Activated T-cell treated with anti-CD3 and anti-CD28 coated beads for 1 hour (primary cell): ENCODE measurements at regions not wholly inside any gene's neighbourhood (a gene's known extent, or its start where the extent isn't known, plus 50 kb on each side); places are given as distances from the start of the nearest gene placed in this dataset.

ENCODE experiments used
- DNase-seq: peaks from one replicate; pipeline ENCODE4 v3.0.0-alpha.2; 2020; ENCODE audit warnings: low read depth

DNA sequence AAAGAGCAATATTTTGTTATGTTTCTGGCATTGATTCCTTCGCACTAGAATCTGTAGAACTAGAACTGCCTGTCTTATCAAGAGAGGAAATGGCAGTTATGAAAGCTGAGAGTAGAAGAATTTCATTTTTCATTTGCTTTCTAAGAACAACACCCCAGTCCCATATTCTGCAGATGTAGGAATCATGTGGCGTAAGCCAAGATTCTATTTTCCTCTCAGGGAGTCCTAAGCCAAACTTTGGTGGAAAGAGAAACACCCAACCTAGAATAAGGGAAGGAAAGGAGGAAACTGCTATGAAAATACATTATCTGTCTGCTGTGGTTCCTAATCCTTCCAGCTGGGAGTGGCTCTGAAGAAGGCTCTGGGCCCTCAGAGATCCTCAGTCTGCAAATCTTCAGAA is 1176.9 kb upstream of the C9orf72 start:
- no peak for DNase-seq

DNA sequence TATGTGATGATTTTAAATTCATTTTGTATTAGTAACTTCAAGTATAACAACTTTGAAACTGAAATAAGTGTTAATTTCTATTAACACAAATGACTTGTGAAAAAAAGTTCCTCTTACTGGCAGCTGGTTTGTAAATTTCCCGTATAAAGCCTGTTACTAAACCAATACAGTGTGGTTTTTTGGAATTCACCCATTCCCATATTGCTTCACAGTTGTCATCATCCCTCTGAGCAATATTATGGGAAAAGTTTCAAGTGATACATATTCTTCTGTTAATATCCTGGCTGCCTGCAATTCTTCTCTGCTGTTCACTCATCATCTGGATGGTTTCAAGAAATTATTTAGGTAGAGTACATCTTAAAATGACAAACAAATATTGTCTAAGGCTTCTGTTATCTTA is 1185.1 kb upstream of the C9orf72 start:
- DNase-seq, result no peak

- no peak for DNase-seq
Observed at GRCh38 chr9:28758971-28759370, 1185.7 kb upstream of the C9orf72 start.

DNA sequence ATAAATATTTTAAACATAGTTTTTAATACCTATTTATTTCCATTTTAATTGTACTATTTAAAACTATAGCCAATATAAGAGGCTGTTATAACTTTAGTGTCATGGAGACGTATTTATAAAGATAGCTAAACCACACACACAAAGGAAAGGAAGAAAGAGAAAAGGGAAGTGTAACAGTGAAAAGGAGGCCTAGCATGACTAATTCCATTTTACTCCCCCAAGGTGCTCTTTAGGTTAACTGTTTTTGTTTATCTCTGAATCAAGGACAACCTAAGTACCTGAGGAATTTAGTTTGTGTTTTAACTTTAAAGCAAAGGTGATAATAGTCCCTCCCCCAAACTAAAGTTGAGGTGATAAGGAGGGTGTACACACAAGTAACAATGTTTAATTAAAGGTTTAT is 1188.9 kb upstream of the C9orf72 start:
- DNase-seq, result no peak

DNA sequence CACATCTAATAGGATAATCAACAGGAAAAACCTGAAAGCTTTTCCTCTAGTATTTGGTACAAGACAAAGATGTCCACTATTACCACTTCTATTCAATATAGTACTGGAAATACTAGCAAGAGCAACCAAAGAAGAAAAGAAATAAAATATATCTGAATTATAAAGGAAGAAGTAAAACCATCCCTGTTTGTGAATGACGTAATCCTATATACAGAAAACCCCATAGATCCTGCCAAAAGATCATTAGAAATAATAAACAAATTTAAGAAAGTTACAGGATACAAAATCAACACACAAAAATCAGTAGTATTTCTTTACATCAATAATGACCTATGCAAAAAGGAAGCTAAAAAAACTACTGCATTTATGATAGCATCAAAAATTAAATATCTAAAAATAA is 1191.3 kb upstream of the C9orf72 start:
- no peak for DNase-seq

GRCh38 chr9:28770226-28770625 is 1196.9 kb upstream of the C9orf72 start:
- no peak for DNase-seq

- no peak for DNase-seq
Observed at GRCh38 chr9:28770827-28771226, 1197.5 kb upstream of the C9orf72 start.

GRCh38 chr9:28774433-28775235 is 1201.4 kb upstream of the C9orf72 start:
- no peak for DNase-seq

DNA sequence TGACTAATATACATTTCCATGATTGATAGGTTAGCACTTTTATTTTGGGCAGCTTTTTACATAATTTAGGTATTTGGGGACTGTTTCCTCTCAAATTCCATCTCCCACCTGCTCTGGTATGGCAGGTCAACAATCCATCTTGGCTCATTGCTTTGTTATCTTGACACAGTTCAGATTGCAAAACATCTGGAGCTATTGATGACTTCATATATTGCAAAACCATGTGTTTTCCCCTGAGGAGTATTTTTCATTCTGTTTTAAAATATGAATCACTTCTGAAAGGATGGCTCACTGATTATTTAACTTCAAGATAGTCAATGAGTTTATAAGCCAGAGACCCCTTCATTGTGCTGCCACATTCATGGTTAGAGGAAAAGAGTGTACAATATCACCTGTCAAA is 1206.0 kb upstream of the C9orf72 start:
- no peak for DNase-seq

DNA sequence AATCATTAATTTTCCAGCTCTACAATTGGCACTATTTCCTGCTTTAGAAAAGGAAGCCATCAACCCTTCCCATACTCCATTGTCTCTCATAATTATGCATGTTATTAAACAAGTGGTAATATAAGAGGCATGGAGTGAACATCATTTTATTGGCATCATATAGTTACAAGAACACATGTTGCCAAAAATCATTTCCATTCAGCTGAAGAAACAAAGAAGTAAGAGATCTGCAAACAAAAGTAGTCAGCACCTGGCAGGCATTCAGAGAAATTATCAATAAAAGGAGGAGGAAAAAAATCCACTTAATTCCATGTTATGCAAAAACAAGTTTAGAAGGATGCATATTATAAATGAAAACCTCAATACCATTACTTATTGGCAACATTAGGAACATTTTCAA is 1208.2 kb upstream of the C9orf72 start:
- no peak for DNase-seq

- no peak for DNase-seq
Observed at GRCh38 chr9:28782630-28783029, 1209.3 kb upstream of the C9orf72 start.

- DNase-seq, result no peak
Observed at GRCh38 chr9:28792716-28793115, 1219.4 kb upstream of the C9orf72 start.

DNA sequence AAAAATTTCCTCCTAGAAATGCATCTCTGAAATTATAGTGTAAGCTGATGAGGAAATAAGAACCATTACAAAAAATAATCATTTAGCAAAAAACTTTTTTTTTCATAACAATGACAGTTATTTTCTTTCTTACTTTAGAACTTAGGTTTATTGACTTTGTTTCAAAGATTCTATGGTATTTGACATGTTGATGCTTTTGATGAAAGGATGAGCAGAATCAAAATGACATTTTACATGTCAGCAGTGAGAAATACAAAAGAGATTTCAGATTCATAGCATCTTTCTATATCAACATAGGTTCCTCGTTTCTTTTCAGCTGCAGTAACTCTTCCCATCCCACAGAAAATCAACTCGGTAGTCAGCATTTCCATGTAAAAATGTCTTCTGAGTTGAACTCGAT is 1226.6 kb upstream of the C9orf72 start:
- no peak for DNase-seq

- no peak for DNase-seq
Observed at GRCh38 chr9:28801144-28801799, 1228.0 kb upstream of the C9orf72 start.

GRCh38 chr9:28805197-28805596 is 1231.9 kb upstream of the C9orf72 start:
- no peak for DNase-seq

GRCh38 chr9:28808042-28808441 is 1234.8 kb upstream of the C9orf72 start:
- no peak for DNase-seq

DNA sequence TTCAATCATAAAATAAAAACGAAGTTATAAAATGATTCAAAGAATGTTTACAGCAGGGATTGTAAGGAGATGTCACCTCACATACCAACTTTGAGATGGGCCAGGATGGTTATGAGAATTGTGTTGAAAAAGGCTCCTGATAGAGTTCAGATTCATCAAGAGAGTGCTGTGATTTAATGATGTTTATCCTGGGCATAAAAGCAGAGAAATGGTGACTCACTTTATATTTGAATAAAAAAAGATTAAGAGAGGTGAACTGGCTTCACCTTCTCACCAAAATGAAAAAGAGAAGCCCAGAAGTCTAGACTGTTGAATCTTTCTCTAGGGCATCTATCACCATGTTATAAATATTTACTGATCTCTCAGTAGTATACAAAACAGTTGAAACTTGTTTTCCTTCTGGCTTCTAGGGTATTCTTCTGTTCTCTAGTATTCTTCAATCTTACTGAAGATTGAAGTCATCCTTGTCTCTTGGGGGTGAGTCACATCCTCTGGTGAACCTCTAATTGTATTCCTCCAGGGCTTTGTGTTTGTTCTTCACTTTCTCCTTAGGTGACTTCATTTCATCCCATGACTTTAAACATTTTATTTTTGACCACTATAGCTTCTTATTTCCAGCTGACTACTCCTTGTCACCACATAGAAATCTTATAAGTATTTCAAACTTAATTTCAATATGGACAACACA is 1237.3 kb upstream of the C9orf72 start:
- no peak for DNase-seq

- no peak for DNase-seq
Observed at GRCh38 chr9:28820741-28821140, 1247.5 kb upstream of the C9orf72 start.

GRCh38 chr9:28821240-28821639 is 1248.0 kb upstream of the C9orf72 start:
- no peak for DNase-seq

DNA sequence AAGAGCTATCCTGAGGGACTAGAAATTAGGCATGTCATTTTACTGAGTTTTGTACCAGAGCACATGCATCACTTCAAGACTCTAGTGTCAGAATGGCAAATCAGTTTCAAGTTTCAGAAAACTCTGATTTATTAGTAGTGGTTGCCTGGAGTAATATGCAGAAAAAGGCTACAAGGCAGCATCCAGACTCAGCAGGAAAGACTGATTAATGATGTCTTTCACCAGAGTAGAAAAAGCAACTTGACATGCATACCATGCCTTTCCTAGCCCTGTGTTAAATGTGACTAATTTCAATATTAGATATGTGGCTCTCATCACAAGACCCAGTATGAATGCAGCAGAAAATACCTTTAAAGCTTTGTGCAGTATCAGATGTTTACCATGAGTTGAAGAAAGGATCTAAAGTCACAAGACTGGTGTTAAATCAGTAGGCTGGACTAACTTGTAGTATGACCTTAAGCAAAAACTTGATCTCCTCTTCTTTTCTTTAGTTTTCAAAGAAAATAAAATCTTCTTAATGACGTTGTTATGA is 1251.2 kb upstream of the C9orf72 start:
- DNase-seq, result no peak

DNA sequence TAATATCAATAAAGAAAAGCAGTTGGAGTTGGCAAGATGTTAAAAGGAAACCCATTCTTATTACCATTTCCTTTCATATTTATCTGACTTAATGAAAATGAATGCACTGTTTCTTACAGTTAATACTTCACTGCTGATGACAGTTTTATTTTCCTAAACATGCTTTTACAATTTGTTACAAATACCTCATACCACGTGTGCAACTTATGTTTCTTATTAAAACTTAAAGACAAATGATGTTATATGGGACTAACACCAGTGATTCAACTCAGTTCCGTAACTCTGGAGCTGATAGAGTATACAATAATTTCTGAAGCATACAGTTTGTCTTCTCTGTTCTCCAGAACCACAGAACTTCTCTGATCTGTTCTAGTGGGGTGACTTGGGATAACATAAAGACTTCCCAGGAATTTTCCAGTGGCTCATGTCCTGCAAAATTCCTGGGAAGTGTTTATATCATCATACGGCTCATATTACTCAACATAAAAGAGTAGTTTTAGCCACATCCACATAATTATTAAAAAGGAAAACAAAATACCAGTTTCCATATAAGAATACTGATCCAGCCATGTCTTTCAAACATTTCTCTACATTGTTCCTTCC is 1259.0 kb upstream of the C9orf72 start:
- DNase-seq, result no peak

DNA sequence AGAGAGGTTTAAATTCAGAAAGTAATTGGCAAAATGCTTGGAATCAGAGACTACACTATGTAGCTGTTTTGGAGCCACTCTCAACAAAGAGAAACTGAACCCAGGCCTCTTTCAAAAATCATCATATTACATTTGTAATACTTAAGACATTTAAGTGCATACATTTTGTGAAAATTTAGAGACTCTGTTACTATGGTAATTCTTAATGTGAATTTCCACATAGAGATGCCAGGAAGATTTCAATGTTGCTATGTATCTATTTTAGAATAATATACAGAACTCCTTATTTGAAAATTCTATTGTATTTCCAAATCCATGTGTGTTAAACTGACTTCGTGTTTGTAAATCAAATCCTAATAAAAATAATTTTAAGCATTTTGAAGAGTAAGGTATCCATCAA is 1260.9 kb upstream of the C9orf72 start:
- no peak for DNase-seq
